Stimulated activated CD4-positive, alpha-beta T cell treated with anti-CD3 and anti-CD28 coated beads, Interleukin-1b, Interleukin-23, amount 100 ng/mL, for 48 hours (primary cell): ENCODE measurements at regions not wholly inside any gene's neighbourhood (a gene's known extent, or its start where the extent isn't known, plus 50 kb on each side); places are given as distances from the start of the nearest gene placed in this dataset.

ENCODE experiments used
- DNase-seq: peaks from one replicate; pipeline ENCODE4 v3.0.0-alpha.2; 2020

GRCh38 chr13:22372261-22372660, 701.4 kb downstream of the FGF9 start:
- no peak for DNase-seq

DNA sequence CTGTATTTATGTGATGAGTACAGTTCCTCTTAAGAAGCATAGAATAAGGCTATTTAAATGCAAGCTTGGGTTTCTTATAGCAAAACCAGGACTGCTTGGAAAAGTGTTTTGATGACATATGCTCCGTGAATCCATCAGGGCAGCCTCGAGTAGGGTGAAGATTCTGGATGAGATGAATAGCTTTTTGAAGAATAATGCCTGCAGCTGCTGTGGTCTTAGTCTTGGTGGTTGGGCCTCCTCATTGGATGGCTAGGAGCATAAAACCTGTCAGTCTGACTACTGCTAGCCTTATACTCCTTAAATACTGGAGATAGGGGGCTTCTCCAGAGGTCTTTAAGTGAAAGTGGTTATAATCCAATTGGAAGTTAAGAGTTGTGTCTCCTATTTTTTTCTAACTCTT, 704.3 kb downstream of the FGF9 start:
- DNase-seq = no peak

GRCh38 chr13:22387899-22388298, 717.0 kb downstream of the FGF9 start:
- DNase-seq = no peak

- no peak for DNase-seq
Measured at GRCh38 chr13:22399801-22400420, 729.0 kb downstream of the FGF9 start.

GRCh38 chr13:22402682-22403081, 731.8 kb downstream of the FGF9 start:
- DNase-seq = no peak

- DNase-seq = no peak
Measured at GRCh38 chr13:22403144-22403543, 732.3 kb downstream of the FGF9 start.

GRCh38 chr13:22405891-22406290, 735.0 kb downstream of the FGF9 start:
- no peak for DNase-seq

GRCh38 chr13:22412452-22412851, 741.6 kb downstream of the FGF9 start:
- DNase-seq = no peak

DNA sequence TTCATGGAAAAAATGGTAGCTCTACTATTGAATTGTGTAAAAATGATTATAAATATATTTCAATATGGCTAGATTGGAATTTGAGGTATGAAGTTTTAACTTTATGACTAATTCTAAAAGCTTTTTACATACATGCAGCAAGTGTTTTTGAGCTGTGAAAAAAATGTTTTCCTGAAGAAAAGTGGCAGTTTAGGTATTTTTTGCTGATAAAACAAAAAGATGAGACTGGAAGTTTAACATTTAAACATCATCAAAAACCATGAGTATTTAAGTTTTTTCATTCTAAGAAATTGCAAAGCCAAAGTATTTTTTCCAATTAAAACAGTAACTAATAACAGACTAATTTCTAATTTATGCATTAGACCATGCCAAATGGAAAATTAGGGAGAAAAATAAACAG, 751.1 kb downstream of the FGF9 start:
- DNase-seq = no peak

- no peak for DNase-seq
Measured at GRCh38 chr13:22422712-22423111, 751.8 kb downstream of the FGF9 start.

DNA sequence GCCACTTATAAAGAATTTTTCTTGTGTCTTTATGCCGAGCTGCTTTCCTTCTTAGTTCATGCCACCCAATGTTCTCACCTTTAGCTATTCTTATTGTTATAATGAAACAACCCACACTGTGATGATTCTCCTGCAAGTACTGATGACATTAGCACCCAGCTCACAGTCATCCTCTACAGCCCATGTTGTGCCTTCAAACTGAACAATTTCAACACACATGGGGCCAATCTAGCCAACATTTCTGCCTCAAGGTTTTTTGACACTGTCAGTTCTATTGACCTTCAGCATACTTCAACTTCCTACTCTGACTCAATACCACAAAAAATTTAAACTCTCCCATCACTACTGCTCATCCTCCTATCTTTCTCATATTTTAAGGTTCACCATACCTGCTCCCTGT, 752.4 kb downstream of the FGF9 start:
- no peak for DNase-seq

DNA sequence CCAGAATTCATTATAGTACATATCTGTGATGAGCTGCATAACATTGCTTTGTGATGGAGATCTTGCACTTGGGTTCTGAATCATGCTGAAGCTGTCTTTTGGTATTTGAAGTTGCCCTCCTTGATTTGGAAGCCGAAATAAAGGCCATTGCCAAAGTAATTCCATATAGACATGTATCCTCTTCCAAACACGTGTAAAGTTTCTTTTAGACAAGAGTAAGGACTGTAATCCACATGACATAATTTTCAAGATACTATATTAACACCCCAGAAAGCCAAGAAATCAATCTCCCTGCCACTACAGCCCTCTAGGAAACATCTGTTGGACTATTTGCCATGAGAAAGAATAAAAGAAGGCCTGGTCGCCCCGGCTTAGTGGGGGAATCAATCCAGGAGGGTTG, 754.2 kb downstream of the FGF9 start:
- DNase-seq = no peak

DNA sequence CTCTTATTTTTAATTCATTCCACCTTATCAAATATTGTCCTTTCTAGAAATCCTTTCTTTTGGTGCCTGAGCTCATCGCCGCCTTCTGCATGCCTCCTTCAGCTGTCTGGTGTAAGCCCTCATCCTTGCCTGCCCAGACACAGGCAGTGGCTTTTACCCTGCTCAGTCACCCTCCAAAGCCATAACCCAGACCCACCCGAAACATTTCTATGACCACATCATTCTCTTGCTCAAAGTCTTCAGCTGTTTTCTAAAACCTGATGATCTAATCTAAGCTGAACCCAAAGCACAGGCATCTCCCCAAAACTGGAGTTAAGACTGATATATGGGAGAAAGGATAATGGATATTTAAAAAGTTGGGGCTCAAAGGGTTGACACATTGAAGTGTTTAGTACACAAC, 753.7 kb upstream of the SGCG start:
- DNase-seq = no peak

DNA sequence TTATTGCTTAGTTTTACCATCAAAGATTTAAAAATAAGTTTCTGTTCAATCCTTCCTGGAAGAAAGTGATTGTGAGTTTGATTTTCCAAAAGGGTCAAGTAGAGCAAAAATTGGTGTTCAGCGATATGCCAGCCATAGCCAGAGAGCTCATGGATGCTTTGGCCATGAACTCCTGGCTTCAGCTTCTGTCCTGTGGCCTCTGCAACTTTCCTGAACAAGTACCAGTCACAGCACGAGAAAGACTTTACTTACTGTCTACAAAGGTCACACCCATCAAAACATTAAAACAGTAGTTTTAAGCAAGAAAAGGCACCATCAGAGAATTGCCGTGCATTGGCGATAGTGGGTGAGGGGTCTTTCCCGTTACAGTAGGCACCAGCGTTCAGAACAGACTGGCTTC, 753.0 kb upstream of the SGCG start:
- no peak for DNase-seq

DNA sequence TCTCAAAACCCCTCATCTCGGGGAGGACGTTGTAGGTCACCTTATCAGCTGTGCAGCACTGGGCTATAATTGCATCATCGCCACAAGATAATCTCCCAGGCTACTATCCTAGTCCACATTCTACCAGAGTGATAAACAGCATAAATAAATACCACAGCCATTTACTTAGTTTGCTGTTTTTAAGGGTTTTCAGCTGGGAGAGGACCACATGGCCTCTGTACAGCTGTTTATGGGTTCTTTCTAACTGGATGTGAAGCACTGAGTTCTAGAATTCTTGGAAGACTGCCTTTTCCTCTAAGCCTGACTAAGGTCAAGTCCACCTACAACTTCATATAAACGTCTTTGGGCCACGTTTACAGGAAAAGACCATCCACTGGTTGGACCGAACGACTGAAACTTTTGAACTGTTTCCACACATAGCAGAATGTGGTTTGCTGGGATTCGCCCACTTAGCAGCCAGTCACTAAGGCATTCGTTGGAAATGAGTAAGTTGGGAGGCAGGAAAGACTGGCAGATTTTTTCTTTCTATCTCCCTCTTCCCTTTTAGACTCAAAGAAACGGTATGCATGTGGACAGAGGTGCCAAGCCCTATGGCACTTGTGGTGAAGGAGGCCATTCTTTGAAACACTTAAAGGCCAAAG, 752.5 kb upstream of the SGCG start:
- DNase-seq = no peak

DNA sequence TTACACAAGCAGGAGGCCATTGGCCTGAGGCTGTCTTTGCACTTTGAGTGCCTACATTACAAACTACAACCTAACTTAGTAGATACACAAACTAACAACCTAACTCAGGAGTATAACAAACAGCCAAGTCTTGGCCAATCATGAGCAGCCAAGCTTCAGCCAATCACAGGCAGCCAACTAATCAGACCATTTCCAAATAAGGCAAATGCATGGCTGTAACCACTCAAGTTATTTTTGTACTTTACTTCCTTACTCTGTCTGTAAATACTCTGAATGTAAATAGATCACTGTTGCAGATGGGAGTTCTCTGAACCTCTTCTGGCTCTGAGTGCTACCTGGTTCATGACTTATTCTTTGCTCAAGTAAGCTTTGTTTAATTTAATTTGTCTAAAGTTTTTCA, 748.1 kb upstream of the SGCG start:
- no peak for DNase-seq

GRCh38 chr13:22447132-22447886, 733.5 kb upstream of the SGCG start:
- no peak for DNase-seq

DNA sequence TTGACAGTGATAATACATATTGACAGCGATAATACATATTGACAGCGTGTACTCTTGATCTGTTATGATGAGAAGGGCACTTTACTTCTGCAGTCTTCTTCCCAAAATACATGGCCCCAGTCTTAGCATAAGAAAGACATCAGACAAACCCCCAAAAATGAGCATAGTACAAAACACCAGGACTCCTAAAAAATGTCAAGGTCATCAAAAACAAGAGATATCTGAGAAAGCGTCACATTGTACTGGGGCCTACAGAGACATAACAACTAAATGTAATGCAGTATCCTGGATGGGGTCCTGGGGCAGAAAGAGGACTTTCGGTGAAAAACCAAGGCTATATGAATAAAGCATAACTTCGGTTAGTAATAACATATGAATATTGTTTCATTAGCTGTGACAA, 731.5 kb upstream of the SGCG start:
- DNase-seq = no peak

DNA sequence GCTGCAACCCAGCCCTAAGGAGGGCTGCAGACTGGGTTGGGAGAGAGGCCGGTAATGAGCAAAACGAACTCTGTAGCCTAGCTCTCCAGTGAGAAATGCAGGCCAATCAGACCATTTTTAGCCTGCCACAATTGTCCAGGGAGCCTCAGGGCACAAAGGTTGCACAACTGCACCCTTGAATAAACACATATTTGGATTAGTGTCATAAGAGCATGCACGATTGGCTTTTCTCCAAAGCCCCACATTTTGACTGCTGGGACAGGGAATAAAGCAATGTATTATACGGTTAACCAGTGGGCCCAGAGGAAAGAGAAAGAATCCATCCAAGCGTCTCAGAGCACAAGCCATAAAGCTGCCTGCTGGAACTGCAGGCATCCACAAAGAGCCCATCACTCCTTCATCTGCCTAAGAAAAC, 729.4 kb upstream of the SGCG start:
- no peak for DNase-seq

DNA sequence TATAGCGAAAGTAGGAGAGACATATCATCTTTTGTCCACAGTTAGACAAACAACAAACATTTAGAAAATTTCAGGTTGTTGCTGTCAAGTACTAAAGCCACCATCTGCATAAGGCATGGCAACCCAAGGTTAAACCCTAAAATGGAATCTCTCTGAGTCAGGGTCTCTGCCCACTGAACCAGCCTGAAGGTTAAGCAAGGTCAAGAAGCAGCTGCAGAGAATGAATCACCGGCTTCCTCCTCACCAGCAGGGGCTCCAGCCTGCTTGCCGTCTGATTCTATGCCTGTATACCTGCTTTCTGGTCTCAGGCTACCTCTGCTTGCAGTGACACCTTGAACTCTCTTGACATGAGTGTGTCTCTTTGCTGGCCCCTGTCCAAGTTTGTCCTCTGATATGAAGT, 726.2 kb upstream of the SGCG start:
- DNase-seq = no peak

DNA sequence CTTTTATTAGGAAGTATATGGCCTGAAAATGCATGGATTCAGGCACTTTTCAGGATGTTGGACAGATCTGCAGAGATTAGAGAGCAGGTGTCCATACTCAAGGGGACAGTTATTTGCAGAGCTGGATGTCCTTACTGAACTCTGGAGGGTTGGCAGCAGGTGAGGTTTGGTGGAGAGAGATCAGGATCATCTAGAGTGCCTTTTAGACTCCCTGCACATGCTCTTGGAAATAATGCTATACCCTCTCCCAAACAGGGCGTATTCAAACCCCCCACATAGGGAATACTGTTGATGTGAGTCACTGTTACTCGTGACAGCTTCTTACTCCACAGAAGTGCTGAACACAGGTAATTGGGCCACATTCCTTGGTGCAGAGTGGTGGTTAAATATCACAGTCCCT, 725.7 kb upstream of the SGCG start:
- DNase-seq = no peak

DNA sequence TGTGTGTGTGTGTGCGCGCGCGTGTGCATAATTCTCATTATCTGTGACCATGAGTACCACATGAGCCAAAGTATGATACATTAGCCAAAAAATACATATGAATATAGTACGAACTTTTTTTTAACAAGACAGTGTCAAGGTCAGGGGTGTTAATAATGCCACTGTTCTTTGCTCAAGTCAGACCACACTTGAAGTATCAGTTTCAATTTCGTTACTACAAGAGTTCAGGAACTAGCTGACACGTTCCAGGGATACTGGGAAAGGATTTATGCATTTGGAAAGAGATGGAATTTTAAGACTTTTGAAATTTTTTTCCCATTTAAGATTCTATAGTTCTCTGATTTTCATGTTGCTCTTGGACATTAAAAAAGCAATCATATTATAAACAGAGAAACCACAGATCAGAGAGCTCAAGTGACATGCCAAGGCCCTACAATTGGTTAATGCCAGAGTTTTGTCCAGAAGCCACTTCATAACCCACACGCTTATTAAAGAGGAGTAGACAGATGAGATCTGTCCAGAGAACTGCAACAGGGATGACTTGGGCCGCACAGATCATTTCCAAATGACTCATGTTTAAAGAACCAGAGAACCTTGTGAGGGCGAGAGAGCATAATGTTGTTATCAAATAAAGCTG, 718.8 kb upstream of the SGCG start:
- DNase-seq = no peak

DNA sequence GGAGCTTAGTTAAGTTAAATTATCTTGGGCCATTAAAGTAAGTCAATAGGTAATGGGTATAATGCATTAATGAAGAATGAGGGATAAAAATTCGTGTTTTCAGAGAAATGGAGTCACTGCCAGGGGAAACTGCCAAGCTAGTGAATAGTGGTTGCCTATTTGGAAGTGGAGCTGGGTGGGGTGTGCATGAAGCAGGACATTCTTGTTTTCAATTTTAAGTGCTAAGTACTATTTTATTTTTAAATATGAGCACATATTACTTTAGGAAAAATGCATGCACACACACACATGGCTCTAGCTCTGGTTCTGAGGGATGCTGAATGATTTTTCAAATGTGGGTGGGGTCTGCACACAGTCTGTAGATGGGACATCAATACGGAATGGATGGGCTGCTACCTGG, 717.7 kb upstream of the SGCG start:
- DNase-seq = no peak

DNA sequence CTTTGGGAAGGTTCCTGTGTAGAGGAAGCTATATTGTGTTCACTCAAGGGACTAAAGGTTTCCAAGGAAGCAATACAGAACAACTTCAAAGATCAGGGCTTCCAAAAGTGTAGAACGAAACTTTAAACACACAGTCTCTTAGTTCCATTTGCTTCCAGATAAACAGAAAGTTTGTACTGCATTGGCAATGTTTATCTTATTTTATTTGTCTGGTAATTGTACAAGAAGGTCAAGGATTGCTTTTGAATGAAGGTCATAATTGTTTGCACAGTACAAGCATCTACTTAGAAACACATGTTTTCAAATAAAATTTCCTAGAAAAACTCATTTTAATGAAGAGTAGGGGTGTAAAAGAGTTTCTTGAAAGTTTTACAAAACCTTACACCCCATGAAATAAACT, 712.7 kb upstream of the SGCG start:
- DNase-seq = no peak
